Neural progenitor cell (in vitro differentiated cells): ENCODE measurements at regions not wholly inside any gene's neighbourhood (a gene's known extent, or its start where the extent isn't known, plus 50 kb on each side); places are given as distances from the start of the nearest gene placed in this dataset.

Experiments
- EZH2 ChIP-seq: fragments of 200-600 bp; sonication (generic); IDR thresholded peaks from 2 replicates; pipeline ENCODE4 v1.6.1; 2017; ENCODE audit warnings: antibody characterized with exemption, mild to moderate bottlenecking, moderate library complexity
- TF ChIP-seq, protein P1 (sequence below): fragments of 200-600 bp; sonication (generic); IDR thresholded peaks from 2 replicates; pipeline ENCODE4 v1.5.1; 2017; ENCODE audit warnings: antibody characterized with exemption, mild to moderate bottlenecking

DNA sequence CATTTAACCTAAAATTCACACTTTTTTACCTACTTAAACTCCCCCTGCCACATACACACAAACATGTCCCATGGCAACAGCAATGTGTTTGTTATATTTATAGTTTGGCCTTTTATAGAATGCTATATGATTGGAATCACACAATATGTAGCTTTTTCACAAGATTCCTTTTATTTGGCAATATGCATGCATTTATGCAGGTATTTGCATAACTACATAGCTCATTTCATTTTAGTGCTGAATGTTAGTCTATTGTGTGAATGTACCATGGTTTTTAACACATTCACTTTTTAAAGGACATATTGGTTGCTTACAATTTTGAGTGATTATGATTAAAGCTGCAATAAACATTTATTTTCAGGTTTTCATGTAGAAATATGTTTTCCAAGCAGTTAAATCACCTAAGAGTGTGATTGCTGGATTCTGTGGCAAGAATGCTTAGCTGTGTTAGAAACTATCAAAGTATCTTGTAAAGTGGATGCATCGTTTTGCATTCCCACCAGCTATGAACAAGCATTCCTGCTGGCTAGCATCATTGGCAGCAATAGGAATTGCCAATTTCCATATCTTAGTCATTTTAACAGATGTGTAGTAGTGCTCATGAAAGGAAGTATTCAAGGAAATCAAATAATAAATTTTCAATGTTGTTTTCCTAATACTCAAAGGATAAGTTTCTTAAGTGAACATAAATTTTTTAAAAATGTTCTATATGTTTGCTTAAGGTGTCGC is 557.0 kb downstream of the SLITRK1 start:
- TF ChIP-seq, protein P1, sequence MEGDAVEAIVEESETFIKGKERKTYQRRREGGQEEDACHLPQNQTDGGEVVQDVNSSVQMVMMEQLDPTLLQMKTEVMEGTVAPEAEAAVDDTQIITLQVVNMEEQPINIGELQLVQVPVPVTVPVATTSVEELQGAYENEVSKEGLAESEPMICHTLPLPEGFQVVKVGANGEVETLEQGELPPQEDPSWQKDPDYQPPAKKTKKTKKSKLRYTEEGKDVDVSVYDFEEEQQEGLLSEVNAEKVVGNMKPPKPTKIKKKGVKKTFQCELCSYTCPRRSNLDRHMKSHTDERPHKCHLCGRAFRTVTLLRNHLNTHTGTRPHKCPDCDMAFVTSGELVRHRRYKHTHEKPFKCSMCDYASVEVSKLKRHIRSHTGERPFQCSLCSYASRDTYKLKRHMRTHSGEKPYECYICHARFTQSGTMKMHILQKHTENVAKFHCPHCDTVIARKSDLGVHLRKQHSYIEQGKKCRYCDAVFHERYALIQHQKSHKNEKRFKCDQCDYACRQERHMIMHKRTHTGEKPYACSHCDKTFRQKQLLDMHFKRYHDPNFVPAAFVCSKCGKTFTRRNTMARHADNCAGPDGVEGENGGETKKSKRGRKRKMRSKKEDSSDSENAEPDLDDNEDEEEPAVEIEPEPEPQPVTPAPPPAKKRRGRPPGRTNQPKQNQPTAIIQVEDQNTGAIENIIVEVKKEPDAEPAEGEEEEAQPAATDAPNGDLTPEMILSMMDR, result no peak
- TF ChIP-seq EZH2, result no peak
